ENCODE measurements at regions not wholly inside any gene's neighbourhood (a gene's known extent, or its start where the extent isn't known, plus 50 kb on each side); places are given as distances from the start of the nearest gene placed in this dataset.

- TF ChIP-seq ZBTB7A (IDR thresholded peaks at IDR 0.05; ENCODE audit: low read depth) (no peak), YY1 (IDR thresholded peaks at IDR 0.05; ENCODE audit: low read depth) (no peak), NFIC (IDR thresholded peaks at IDR 0.05) (no peak), EP300 (IDR thresholded peaks at IDR 0.05; ENCODE audit: borderline replicate concordance) (no peak), RAD21 (IDR thresholded peaks at IDR 0.05; ENCODE audit: low read depth) (no peak), MAX (IDR thresholded peaks at IDR 0.05) (no peak), REST (IDR thresholded peaks at IDR 0.05; ENCODE audit: low read depth) (no peak), USF1 (IDR thresholded peaks at IDR 0.05) (no peak), TCF12 (IDR thresholded peaks at IDR 0.05; ENCODE audit: low read depth) (no peak)
Measured at GRCh38 chr16:62539657-62540056, 503.4 kb upstream of the CDH8 start.

GRCh38 chr16:62530426-62530825 is 494.2 kb upstream of the CDH8 start:
- TF ChIP-seq TEAD4 (IDR thresholded peaks at IDR 0.05) (no peak), NFIC (IDR thresholded peaks at IDR 0.05) (no peak), RAD21 (IDR thresholded peaks at IDR 0.05; ENCODE audit: low read depth) (no peak), TAF1 (IDR thresholded peaks at IDR 0.05; ENCODE audit: low read depth) (no peak), TCF12 (IDR thresholded peaks at IDR 0.05; ENCODE audit: low read depth) (no peak)

- TF ChIP-seq NFIC (IDR thresholded peaks at IDR 0.05) (no peak), ZBTB7A (IDR thresholded peaks at IDR 0.05; ENCODE audit: low read depth) (no peak), CEBPB (IDR thresholded peaks at IDR 0.05) (no peak), TAF1 (IDR thresholded peaks at IDR 0.05; ENCODE audit: low read depth) (no peak), REST (IDR thresholded peaks at IDR 0.05; ENCODE audit: low read depth) (no peak), EGR1 (IDR thresholded peaks at IDR 0.05) (no peak), TEAD4 (IDR thresholded peaks at IDR 0.05) (no peak), YY1 (IDR thresholded peaks at IDR 0.05; ENCODE audit: low read depth) (no peak), USF1 (IDR thresholded peaks at IDR 0.05) (no peak), RAD21 (IDR thresholded peaks at IDR 0.05; ENCODE audit: low read depth) (no peak)
Measured at GRCh38 chr16:62516001-62516400, 479.8 kb upstream of the CDH8 start.

GRCh38 chr16:62503073-62503472 is 466.8 kb upstream of the CDH8 start:
- TF ChIP-seq ZBTB7A (IDR thresholded peaks at IDR 0.05; ENCODE audit: low read depth), result no peak
- no peak for TF ChIP-seq TCF12 (IDR thresholded peaks at IDR 0.05; ENCODE audit: low read depth)
- no peak for TF ChIP-seq EGR1 (IDR thresholded peaks at IDR 0.05)
- no peak for TF ChIP-seq EP300 (IDR thresholded peaks at IDR 0.05; ENCODE audit: borderline replicate concordance)
- no peak for TF ChIP-seq RAD21 (IDR thresholded peaks at IDR 0.05; ENCODE audit: low read depth)
- no peak for TF ChIP-seq MAX (IDR thresholded peaks at IDR 0.05)
- no peak for TF ChIP-seq CREB1 (IDR thresholded peaks at IDR 0.05; ENCODE audit: low read depth)
- no peak for TF ChIP-seq TEAD4 (IDR thresholded peaks at IDR 0.05)
- no peak for TF ChIP-seq NFIC (IDR thresholded peaks at IDR 0.05)
- TF ChIP-seq FOXM1 (IDR thresholded peaks at IDR 0.05; ENCODE audit: borderline replicate concordance, low read depth), result no peak
- no peak for TF ChIP-seq REST (IDR thresholded peaks at IDR 0.05; ENCODE audit: low read depth)
- no peak for TF ChIP-seq CEBPB (IDR thresholded peaks at IDR 0.05)
- TF ChIP-seq YY1 (IDR thresholded peaks at IDR 0.05; ENCODE audit: low read depth), result no peak
- TF ChIP-seq USF1 (IDR thresholded peaks at IDR 0.05), result no peak
- no peak for TF ChIP-seq TAF1 (IDR thresholded peaks at IDR 0.05; ENCODE audit: low read depth)
